ENCODE measurements at regions not wholly inside any gene's neighbourhood (a gene's known extent, or its start where the extent isn't known, plus 50 kb on each side); places are given as distances from the start of the nearest gene placed in this dataset.
"Not testable (repeated sequence)": the region's sequence is repeated elsewhere in the genome, so short reads cannot be mapped to it uniquely, and the experiment has no call there.

DNA sequence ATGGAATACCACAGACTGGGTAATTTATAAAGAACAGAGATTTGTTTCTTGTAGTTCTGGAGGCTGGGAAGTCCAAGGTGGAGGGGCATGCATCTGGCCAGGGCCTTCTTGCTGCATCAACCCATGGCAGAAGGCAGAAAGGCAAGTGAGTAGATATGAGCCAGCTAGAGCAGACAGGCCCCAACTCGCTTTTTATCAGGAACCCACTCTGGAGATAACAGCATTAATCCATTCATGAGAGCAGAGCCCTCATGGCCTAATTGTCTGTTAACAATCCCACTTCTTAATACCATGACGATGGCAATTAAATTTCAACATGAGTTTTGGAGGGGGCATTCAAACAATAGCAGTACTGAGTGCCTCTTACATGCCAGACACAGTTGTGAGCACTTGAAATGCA, 87.2 kb upstream of the SOX13 start:
- no peaks in the 10 kb centered on the region for H3K9me3 Mint-ChIP-seq
- no peaks in the 10 kb centered on the region for H3K36me3 Mint-ChIP-seq
- H3K4me1 Mint-ChIP-seq, result no peaks in the 10 kb centered on the region

DNA sequence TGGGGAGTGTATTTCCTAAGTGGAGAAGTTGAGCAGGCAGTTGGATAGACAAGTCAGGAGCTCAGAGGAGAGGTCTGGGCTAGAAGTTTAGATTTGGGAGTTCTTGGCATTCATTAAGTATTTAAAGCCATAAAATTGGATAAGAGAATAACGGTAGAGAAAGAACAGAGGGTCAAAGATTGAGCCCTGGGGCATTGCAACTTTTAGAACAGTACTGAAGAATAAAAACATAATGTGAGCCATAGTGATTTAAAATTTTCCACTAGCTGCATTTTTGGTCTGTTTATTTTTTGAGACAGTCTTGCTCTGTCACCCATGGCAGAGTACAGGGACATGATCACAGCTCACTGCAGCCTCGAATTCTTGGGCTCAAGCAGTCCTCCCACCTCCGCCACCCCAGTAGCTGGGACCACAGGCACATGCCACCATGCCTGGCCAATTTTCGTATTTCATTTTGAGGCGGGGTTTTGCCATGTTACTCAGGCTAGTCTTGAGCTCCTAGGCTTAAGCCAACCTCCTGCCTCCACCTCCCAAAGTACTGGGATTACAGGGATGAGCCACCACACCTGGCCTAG, 85.9 kb upstream of the SOX13 start:
- H3K27ac Mint-ChIP-seq, result no peak overlapping the region
- no peak for DNase-seq (ENCODE audit: low spot score in 2 of 2)
- H3K9me3 Mint-ChIP-seq, result no peaks in the 10 kb centered on the region
- no peak overlapping the region for H3K4me3 Mint-ChIP-seq
- H3K4me1 Mint-ChIP-seq, result no peaks in the 10 kb centered on the region
- H3K36me3 Mint-ChIP-seq, result no peaks in the 10 kb centered on the region
- no peak for ATAC-seq

More for the DNA sequence above, 87.2 kb upstream of the SOX13 start:
- no peak for DNase-seq (ENCODE audit: low spot score in 2 of 2)
- ATAC-seq, result no peak
- Mint-ChIP-seq H3K27ac (no peak overlapping the region), H3K4me3 (no peak overlapping the region)

DNA sequence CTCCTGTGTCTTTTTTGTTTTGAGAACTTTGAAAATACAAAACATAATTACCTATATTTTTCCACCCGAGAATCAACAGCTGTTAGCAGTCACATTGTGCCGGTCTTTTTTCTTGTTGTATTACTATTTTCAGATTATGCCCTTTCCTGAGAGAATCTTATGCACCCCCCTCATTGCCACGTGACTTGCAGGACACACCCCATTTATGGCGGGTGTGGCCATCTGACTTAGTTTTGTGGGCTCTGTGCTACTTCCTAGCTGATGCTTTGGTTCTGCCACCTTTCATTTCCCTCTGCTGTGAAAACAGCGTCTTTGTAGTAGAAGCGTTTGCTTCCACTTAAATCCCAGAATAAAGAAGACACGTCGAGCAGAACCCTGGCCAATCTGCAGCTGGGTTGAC, 82.8 kb upstream of the SOX13 start:
- no peaks in the 10 kb centered on the region for H3K9me3 Mint-ChIP-seq
- H3K27ac Mint-ChIP-seq, result no peak overlapping the region
- DNase-seq (ENCODE audit: low spot score in 2 of 2) (no peak), ATAC-seq (no peak)
- no peaks in the 10 kb centered on the region for H3K36me3 Mint-ChIP-seq
- no peaks in the 10 kb centered on the region for H3K4me1 Mint-ChIP-seq
- H3K4me3 Mint-ChIP-seq, result no peak overlapping the region

DNA sequence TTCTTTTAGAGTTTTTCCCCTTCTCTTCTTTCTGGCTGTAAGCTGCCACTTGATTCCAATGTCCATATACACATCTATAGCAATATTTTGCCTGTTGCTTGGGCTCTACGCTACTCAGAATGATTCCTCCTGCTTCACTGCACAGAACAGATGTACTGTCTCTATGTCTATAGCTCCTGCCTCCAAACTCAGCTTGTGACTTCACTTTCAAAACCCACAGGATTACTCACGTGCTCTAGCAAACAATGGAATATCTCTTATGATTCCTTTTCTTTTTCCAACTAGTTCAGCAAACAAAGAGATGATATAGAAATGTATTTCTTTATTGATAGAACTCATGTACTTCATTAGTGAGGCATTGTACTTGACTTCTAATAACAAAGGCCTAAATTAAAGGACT, 80.5 kb upstream of the SOX13 start:
- H3K9me3 Mint-ChIP-seq, result no peaks in the 10 kb centered on the region
- no peak overlapping the region for H3K27ac Mint-ChIP-seq
- no peaks in the 10 kb centered on the region for H3K4me1 Mint-ChIP-seq
- H3K36me3 Mint-ChIP-seq, result no peaks in the 10 kb centered on the region
- no peak overlapping the region for H3K4me3 Mint-ChIP-seq
- no peak for DNase-seq (ENCODE audit: low spot score in 2 of 2)
- no peak for ATAC-seq

DNA sequence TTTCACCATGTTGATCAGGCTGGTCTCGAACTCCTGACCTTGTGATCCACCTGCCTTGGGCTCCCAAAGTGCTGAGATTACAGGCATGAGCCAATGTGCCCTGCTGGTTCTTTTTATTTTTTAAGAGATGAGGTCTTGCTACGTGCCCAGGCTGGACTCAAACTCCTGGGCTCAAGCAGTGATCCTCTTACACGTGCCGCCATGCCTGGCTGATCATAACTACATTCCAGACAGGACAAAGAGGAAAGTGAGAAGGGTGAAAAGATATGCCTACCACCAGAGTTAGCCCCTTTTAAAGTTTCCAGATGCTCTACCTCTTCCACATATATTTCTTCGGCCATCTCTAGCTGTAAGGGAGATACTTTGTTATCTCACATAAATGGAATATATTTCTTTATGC, 79.7 kb upstream of the SOX13 start:
- Mint-ChIP-seq H3K9me3 (no peaks in the 10 kb centered on the region), H3K36me3 (no peaks in the 10 kb centered on the region), H3K4me1 (no peaks in the 10 kb centered on the region), H3K4me3 (no peak overlapping the region), H3K27ac (no peak overlapping the region)
- ATAC-seq (no peak), DNase-seq (ENCODE audit: low spot score in 2 of 2) (no peak)

DNA sequence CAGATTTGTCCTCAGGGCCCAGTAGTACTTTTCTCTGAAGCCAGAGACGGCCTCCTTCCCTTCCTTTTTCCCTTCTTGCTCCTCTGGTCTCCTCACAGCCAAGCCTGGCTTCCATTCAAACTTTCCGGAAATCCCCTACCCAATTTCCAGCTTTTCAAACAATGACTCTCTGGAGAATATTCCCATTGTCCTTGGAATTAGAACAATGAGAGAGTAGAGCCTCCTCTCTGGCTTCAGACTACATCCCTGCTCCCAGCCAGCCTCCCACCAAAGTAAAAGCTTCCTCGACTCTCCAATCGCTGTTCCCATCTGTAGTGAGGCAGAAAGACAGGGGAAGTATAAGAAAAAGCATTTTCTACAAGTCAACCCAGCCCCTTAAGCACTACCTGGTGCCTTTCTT, 77.7 kb upstream of the SOX13 start:
- Mint-ChIP-seq H3K4me3 (no peak overlapping the region), H3K27ac (no peak overlapping the region)

DNA sequence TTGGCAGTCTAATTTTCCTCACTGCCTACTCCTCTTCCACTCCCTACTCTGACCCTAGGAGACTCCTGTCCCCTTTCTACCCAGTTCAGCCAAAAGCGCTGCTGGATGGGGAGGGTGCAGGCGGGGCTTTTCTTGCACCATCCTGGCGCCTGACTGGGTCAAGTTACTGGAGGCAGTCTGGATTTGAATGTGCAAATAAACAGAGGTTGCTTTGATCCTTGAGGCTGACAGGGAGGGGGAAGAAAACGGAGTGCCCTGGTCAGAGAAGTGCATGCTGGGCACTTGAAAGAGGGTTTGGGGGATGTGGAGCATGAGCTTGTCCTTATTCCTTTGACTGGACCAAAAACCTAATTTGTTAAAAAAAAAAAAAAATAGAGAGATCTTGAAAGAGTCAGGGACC, 76.8 kb upstream of the SOX13 start:
- Mint-ChIP-seq H3K4me3 (no peak overlapping the region), H3K27ac (no peak overlapping the region), H3K36me3 (no peaks in the 10 kb centered on the region), H3K9me3 (peaks cover 3% of the 10 kb centered on the region), H3K4me1 (peaks cover 7% of the 10 kb centered on the region)
- DNase-seq (ENCODE audit: low spot score in 2 of 2) (no peak), ATAC-seq (no peak)

More for the DNA sequence above, 77.7 kb upstream of the SOX13 start:
- ATAC-seq (no peak), DNase-seq (ENCODE audit: low spot score in 2 of 2) (no peak)
- Mint-ChIP-seq H3K9me3 (no peaks in the 10 kb centered on the region), H3K36me3 (no peaks in the 10 kb centered on the region), H3K4me1 (no peaks in the 10 kb centered on the region)

DNA sequence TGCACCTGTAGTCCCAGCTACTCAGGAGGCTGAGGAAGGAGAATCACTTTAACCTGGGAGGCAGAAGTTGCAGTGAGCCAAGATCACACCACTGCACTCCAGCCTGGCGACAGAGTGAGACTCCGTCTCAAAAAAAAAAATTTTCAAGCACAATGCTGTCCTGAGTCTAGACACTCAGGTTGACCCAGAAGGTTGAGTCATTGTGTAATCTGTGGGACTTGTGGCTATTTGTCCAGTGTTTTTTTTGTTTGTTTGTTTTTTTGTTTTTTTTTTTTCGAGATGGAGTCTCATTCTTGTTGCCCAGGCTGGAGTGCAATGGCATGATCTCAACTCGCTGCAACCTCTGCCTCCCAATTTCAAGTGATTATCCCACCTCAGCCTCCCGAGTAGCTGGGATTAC, 74.3 kb upstream of the SOX13 start:
- not testable (repeated sequence) for H3K27ac Mint-ChIP-seq; H3K36me3 Mint-ChIP-seq; H3K9me3 Mint-ChIP-seq; DNase-seq (ENCODE audit: low spot score in 2 of 2); ATAC-seq; H3K4me3 Mint-ChIP-seq
- peaks cover 12% of the 10 kb centered on the region for H3K4me1 Mint-ChIP-seq

DNA sequence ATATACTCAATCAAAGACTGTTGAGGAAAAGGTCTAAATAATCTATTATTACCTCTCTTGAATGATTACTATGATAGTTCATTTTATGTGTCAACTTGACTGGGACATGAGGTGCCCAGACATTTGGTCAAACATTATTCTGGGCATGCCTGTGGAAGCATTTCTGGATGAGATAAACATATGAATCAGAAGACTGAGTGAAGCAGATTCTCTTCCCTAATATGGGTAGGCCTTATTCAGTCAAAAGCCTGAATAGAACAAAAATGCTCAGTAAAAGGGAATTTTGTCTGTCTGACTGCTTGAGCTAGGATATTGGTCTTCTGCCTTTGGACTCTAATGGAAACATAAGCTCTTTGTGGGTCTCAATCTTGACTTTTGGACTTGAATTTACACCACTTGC, 73.3 kb upstream of the SOX13 start:
- DNase-seq (ENCODE audit: low spot score in 2 of 2) (no peak), ATAC-seq (no peak)
- H3K4me3 Mint-ChIP-seq, result no peak overlapping the region
- H3K27ac Mint-ChIP-seq, result no peak overlapping the region
- peaks cover 3% of the 10 kb centered on the region for H3K9me3 Mint-ChIP-seq
- H3K36me3 Mint-ChIP-seq, result no peaks in the 10 kb centered on the region
- H3K4me1 Mint-ChIP-seq, result peaks cover 12% of the 10 kb centered on the region

DNA sequence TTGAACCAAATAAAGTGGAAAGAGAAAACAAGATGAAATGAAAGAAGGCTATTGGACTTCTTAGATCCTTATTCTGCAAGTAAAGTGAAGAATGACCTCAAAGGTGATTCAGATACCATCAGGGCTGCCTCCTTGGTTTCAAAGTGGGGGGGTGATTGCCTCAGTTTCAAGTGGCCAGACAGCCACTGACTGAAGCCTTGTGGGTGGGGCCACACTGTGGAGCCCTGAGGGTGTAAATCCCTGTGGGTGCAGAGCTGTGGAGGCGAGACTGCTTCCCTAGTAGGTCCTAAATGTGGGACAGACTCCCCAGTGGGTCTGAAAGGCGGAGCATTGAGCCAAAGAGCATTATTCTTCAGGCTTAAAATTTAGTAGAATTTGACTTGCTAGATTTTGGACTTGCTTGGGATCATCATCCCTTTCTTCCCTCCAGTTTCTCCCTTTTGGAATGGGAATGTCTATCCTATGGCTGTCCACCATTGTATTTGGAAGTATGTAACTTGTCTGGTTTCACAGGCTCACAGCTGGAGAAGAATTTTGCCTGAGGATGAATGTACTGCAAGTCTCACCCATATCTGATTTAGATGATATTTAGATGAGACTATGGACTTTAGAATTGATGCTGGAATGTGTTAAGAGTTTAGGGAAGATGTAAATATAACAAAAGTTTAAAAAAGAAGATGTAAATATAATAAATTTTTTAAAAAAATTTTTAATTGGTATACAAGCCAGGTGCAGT, 71.6 kb upstream of the SOX13 start:
- H3K36me3 Mint-ChIP-seq, result no peaks in the 10 kb centered on the region
- no peak for DNase-seq (ENCODE audit: low spot score in 2 of 2)
- H3K4me1 Mint-ChIP-seq, result peaks cover 12% of the 10 kb centered on the region
- H3K4me3 Mint-ChIP-seq, result peak overlapping the region; percentile 13
- H3K27ac Mint-ChIP-seq, result no peak overlapping the region
- H3K9me3 Mint-ChIP-seq, result peaks cover 3% of the 10 kb centered on the region
- no peak for ATAC-seq

DNA sequence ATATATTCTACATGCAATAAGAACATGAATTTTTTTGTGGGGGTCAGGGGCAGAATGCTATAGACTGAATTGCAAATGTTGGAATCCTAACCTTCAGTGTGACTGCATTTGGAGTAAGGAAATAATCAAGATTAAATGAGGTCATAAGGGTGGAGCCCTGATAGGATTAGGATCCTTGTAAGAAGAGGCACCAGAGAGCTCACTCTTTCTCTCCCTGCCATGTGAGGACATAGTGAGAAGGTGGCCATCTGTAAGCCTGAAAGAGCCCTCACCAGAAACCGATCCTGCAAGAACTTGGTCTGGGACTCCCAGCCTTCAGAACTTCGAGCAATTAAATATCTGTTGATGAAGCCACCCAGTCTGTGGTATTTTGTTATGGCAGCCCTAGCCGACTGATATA, 70.3 kb upstream of the SOX13 start:
- ATAC-seq, result no peak
- no peaks in the 10 kb centered on the region for H3K36me3 Mint-ChIP-seq
- peaks cover 12% of the 10 kb centered on the region for H3K4me1 Mint-ChIP-seq
- no peak overlapping the region for H3K27ac Mint-ChIP-seq
- DNase-seq (ENCODE audit: low spot score in 2 of 2), result no peak
- H3K9me3 Mint-ChIP-seq, result peaks cover 3% of the 10 kb centered on the region
- H3K4me3 Mint-ChIP-seq, result no peak overlapping the region

DNA sequence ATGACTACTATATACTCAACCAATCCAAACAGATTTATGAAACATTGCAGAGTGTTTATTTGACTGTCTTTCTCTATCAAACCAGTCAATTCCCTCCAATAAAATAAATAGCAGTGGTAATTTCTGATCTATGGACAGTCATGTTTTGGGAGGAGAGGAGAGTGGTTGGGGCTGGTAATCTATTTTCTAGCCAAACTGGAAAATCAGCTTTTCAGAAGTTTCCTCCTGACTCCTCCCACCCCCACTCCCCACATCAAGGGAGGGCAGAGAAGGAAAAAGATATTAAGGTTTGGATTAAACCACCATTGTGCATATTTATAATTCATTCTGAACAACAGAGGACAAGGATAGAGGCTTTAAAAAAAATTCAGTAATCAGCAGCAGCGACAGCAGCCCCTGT, 69.4 kb upstream of the SOX13 start:
- Mint-ChIP-seq H3K9me3 (peaks cover 3% of the 10 kb centered on the region), H3K4me1 (peaks cover 12% of the 10 kb centered on the region), H3K36me3 (no peaks in the 10 kb centered on the region), H3K4me3 (no peak overlapping the region), H3K27ac (no peak overlapping the region)
- DNase-seq (ENCODE audit: low spot score in 2 of 2) (no peak), ATAC-seq (no peak)

DNA sequence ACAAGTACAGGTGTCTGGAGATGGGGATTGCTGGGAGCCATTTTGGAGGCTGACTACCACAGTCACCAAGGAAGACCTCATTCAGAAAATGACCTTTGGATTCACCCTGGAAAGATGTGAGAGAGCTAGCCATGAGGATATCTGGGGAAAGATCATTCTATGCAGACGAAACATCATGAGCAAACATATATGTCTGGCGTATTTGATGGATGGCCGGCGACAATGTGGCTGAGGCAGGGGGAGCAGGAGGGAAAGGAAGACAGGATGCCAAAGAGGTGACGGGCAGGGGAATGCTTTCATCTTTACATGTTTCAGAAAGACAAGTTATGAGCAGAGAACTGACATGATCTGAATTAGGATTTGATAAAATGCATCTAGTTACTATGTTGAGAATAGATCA, 61.5 kb upstream of the SOX13 start:
- no peaks in the 10 kb centered on the region for H3K36me3 Mint-ChIP-seq
- no peak for ATAC-seq
- no peak overlapping the region for H3K27ac Mint-ChIP-seq
- no peak for DNase-seq (ENCODE audit: low spot score in 2 of 2)
- H3K9me3 Mint-ChIP-seq, result no peaks in the 10 kb centered on the region
- no peaks in the 10 kb centered on the region for H3K4me1 Mint-ChIP-seq
- no peak overlapping the region for H3K4me3 Mint-ChIP-seq

DNA sequence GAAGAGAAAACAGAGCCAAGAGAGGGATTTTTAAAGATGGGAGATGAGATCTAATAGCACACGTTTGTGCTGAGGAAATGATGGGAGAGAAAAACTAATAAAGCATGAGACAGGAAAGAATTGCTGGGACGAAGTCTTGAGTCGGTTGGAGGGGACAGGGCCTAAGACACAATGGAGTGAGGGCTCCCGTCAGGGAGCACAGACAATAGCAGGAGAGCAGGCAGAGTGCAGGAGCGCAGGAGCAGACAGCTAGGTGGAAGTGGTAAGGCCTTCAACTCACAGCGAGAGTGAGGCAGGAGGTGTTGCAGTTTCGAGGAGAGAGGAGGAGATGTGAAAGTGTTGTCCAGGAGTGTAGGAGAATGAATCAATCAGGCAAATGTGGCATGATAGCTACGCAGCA, 59.9 kb upstream of the SOX13 start:
- ATAC-seq (no peak), DNase-seq (ENCODE audit: low spot score in 2 of 2) (no peak)
- Mint-ChIP-seq H3K4me3 (no peak overlapping the region), H3K9me3 (no peaks in the 10 kb centered on the region), H3K27ac (no peak overlapping the region), H3K36me3 (no peaks in the 10 kb centered on the region), H3K4me1 (no peaks in the 10 kb centered on the region)

DNA sequence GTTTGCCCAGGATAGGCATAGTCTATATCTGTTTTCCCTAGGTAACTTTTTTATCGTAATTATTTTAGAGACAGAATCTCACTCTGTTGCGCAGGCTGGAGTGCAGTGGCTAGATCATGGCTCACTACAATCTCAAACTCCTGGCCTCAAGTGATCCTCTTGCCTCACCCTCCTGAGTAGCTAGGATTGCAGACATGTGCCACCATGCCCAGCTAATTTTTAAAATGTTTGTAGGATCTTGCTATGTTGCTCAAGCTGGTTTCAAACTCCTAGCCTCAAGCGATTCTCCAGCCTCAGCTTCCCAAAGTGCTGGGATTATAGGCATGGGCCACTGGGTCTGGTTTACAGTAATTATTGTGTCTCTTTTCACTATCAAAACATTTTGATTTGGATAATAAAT, 58.6 kb upstream of the SOX13 start:
- H3K9me3 Mint-ChIP-seq, result no peaks in the 10 kb centered on the region
- ATAC-seq (no peak), DNase-seq (ENCODE audit: low spot score in 2 of 2) (no peak)
- no peaks in the 10 kb centered on the region for H3K36me3 Mint-ChIP-seq
- H3K27ac Mint-ChIP-seq, result no peak overlapping the region
- H3K4me1 Mint-ChIP-seq, result no peaks in the 10 kb centered on the region
- no peak overlapping the region for H3K4me3 Mint-ChIP-seq

DNA sequence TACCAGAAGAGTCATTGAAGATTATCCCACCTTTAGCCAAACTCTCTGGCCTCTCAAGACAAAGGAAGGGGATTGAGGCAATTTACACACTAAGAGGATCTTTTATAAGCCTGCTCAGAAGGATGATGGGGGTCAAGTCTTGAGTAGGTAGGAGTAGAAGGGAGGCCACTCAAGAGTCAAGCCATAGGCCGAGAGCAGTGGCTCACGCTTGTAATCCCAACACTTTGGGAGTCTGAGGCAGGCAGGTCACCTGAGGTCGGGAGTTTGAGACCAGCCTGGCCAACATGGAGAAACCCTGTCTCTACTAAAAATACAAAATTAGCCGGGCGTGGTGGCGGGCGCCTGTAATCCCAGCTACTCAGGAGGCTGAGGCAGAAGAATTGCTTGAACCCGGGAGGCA, 58.0 kb upstream of the SOX13 start:
- not testable (repeated sequence) for H3K9me3 Mint-ChIP-seq; ATAC-seq; H3K4me3 Mint-ChIP-seq; H3K4me1 Mint-ChIP-seq; H3K36me3 Mint-ChIP-seq; H3K27ac Mint-ChIP-seq; DNase-seq (ENCODE audit: low spot score in 2 of 2)
